HG03342 (cell line): ENCODE measurements at regions not wholly inside any gene's neighbourhood (a gene's known extent, or its start where the extent isn't known, plus 50 kb on each side); places are given as distances from the start of the nearest gene placed in this dataset.

ENCODE experiments used
- ATAC-seq: cut with Tn5 transposase; IDR thresholded peaks from one replicate; pipeline ENCODE4 v1.9.1; 2021; ENCODE audit warnings: mild to moderate bottlenecking, moderate library complexity; ENCODE audit not compliant: unreplicated experiment

DNA sequence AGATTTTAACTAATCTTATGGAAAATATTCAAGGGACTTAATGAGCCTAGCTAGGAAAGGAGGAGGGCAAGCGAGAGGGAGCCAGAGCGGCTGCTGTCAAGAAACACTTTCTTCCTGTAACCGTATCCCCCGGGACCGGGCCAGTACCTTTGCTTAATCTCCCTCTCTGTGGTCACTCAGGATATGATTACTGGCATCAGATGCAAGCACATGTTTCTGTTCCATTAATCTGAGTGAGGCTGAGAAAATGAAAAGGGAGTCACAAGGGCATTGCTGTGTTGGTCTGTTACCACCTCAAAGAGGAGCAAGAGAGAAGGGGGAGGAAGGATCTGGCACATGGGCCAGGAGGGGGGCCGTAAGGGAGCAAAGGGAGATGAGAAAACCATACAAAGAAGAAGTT lies 356.7 kb upstream of the GATB start:
- ATAC-seq, result no peak

DNA sequence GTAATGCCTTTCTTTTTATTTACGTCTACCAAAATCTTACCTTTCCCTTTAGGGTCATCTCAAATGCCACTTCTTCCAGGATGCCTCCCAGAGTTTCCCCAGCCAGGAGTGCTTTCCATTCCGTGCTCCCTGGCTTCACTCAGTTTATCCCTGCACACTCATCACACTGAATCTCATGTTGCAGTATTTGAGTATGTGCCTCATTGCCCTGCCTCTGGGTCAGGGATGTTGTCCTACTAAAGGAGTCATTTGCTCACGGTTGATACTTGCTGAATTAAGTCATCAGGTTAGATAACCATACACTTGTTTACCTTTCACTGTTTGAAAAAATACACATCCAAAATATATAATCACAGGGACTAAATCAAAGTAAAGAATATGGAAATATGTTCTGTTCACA lies 356.2 kb upstream of the GATB start:
- ATAC-seq, result no peak

DNA sequence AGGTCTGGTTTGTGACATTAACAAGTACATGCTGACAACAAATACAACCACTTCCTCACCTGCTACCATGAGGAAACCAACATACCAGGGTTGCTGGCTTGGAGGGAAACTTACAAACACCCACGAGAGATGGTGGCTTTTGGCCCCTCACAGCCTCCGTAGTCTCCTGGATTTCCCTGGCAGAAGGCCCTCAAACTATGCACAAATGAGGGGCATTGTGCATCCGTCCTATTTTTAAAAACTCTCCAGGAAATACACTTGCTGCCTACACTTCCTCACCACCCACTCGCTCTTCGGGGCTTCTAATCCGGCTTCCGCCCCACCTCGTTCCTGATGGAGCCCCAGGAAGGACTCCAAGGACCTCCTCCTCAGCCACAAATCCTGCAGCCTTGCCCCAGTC lies 355.0 kb upstream of the GATB start:
- no peak for ATAC-seq

DNA sequence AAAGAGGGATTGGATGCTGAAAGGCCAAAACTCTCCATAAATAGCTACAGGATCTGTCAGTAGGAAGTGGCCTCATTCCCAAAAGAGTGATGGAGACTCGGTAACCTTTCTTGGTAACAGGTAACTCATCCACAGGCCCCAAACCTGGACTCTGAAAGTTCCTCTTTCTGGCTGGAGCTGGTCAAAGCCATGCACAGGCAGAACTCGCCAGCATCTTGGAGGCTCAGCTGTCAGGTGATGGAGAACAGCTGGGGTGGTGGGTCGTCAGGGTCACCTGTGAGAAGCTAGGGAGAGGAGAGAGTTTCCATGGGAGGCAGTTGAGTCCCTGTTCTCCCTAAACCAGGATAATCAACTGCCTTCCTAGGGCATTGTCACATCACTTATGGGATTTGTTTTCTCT lies 354.3 kb upstream of the GATB start:
- ATAC-seq, result no peak

DNA sequence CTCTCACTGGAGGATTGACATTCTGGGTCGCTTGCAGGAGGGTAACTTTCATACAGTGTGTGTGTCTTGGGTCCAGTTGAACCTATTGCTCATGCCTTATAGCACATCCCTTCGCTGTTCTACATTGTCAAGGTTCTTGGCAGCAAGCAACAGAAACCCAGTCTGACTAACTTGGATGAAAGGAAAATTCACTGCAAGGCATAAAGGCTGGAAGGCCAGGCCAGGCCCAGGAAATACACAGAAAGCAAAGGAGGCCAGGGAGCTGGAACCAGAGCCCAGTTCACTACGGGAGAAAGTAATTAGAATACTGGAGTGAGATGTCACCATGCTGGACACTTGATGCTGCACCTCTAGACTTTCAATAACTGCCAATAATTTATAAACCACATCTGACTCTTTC lies 353.8 kb upstream of the GATB start:
- ATAC-seq, result no peak

DNA sequence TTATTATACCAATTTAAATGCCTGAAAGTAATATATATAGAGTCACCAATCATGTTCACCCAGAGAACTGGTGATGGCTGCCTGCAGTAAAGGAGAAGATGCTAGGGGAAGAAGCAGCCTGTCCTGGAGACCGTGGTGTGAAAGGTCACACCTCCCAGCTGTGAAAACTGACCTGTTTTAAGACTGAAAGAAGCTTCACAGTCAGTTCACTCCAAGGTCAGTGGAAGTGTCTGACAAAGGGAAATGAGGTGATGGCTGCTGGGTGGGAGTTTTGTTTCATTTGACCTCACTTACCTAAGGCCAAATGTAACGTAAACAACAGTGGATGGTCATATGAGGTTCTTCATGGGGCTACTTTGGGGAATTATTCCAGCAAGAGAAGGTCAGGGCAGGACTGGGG lies 352.1 kb upstream of the GATB start:
- peak; percentile 88 for ATAC-seq

DNA sequence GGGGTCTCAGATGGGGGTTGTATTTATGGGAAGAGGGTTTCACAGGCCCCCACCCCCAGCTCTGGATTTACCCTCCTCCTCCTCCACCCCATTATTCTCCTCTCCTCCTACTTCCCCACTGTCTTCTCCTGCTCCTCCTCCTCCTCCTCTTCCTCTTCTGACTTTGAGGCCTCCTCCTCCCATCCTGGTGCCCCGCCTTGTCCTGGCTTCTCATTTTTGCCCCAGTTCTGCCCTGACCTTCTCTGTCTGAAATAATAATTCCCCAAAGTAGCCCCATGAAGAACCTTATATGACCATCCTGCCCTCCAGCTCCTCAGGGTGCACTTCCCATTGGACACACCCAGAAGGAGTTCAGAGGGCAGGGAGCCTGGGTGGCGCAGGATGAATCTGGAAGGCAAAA lies 351.4 kb upstream of the GATB start:
- ATAC-seq, result no peak

DNA sequence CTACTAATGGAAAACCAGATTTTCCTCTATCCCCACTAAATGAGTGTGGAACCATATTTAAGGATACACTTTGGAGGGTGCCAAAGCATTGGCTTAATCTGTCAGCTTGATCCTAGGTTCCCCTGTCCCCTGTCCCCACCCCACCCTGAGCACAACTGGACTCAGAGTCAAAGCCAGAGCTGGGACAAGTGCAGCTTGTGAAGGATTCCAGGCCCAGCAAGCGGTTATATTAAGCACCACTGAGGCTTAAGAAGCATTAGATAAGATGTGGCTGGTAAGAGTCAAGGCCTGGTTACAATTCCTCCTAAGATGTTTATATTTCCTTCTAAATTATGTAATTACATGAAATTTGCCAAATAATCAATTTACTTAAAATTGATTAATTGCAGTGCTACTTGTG lies 350.0 kb upstream of the GATB start:
- no peak for ATAC-seq

DNA sequence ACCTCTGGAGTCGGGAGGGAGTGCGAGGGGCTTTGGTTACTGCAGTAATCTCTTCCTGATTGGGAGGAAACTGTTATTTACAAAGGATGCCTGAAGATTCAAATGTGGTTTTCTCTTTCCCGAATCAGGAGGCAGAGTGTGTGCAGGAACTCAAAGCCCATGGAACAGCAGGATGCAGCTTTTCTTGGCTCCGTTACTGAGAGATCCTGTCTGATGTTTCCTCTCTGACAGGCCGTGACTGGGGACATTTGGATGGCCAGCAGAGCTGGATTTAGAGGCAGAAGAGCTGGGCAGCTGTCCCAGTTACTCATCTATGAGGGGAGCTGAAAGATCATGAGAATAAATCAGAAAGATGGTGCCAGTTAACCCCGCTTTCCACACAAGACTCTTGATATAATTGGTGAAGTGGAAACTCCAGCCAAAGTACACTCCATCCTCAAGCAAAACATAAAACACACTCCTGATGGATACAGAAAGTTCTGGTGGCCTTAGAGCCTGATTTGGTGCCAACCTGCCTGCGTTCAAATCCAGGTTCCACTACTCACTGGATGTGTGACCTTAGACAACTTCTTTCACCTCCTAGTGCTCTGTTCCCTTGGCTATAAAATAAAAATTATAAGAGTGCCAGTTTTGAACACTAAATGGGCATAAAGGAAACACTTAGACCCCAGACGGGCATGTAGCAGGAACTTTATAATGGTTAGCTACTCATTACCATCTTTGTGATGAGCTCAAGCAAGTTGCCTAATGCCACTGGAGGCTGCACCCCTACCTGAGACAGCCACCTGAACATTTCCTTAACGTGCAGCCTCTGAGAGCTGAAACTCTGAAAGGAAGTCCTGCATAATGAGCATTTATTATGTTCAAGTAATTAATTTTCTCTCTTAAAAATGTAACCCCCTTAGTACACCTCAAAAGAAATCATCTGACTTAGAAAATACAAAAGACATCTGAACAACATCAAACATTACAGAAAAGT lies 349.0 kb upstream of the GATB start:
- no peak for ATAC-seq

DNA sequence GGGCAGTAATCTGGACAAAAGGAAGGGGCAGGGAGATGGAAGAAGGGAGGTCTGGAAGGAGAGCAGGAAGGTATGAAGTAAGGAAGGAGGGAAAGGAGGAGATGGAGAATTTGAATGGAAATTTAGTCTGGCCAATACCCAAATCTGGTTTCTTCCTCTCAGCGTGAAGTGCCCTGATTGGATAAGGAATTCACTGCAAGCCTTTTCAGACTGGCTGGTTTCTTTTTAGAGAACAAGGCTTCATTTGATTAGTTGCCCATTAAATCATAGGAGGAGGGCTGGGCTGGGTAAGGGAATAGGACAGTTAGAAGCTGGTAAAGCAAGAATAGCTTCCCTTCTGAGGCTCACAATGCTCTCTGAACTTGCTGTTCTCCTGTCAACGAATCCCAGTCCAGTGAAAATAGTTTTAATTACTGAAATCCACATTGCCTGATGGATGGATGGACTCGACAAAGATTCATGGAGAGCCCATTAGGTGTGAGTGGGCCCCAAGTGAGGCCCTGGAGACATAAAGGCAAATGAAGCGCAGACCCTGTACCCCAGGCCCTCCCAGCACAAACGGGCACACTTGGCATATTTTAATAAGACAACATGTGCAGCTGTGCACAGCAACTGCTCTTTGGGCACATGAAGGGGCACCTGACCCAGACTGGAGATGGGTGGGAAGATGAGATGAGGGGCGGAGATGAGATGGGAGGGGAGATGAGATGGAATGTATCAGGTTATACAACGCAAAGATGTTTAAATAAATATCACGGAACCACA lies 347.1 kb upstream of the GATB start:
- no peak for ATAC-seq

DNA sequence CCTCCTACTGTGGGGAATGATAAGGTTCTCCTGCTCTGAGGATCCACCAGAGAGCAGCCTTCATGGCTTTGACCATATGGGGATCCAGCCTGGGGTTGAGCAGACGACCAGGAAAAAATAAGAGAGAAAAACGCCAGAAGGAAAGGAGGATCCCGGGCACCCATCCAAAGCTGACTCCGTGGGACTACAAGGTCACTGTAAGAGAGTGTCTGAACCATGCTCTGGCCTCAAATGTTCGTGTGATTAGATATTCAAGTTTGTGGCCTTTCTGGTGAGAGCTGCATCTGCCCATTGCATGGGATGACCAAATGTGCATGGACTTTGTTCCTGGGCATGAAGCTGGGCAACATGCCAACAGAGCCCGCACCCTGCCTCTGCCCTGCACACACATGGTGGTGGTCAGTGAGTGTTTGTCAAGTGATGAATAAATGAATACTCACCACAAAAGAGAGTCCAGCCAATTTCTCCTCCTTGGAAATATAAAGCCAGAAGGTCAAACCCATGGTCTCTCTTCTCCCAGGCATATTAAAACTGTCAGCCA lies 346.0 kb upstream of the GATB start:
- no peak for ATAC-seq

DNA sequence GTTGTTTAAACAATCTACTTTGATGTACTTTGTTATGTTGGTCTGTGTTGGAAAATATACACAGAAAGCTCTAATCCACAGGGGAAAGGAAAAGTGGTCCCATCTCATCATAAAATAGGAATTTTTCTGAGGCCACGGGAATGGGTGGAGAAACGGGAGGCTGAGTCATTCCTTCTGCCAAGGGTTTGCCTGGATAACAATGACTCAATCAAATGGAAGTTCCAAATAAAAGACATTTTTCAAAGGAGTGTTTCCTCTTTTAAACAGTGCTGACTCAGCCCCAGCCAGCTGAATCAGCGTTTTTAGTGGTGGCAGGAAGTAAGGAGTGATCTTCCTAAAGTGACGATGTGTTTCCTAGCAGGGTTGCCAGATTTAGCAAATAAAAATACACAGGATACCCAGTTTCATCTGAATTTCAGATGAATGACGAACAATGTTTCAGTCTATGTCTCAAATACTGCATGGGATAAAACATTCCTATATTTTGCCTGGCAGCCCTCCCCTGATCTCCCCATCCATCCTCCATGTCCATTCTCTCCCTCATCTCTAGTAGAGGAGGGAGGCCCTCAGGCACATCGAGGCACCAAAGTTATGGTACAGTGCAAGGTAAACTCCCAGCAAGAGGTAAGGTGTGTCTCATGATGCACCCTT lies 345.4 kb upstream of the GATB start:
- no peak for ATAC-seq

DNA sequence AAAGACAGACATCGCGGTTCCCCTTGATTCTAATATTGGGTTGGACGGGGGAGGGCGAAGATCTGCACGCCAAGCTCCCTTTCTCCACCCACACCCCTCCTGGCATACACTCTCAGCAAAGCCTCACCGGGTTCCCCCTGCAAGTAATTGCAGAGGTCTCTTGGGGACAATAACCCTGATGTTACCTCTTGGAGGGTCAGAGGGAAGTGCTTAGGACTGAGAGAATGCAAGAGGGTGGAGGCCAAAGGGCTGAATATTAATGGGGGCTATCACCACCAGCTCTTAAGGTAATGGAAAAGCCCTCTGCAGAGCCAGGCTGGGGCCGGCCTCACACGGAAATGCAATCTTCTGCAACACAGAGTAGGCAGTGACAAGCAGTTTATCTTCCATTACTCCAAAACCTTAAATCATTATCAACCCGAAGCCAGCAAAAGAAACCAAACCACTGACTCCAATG lies 344.1 kb upstream of the GATB start:
- ATAC-seq, result no peak

DNA sequence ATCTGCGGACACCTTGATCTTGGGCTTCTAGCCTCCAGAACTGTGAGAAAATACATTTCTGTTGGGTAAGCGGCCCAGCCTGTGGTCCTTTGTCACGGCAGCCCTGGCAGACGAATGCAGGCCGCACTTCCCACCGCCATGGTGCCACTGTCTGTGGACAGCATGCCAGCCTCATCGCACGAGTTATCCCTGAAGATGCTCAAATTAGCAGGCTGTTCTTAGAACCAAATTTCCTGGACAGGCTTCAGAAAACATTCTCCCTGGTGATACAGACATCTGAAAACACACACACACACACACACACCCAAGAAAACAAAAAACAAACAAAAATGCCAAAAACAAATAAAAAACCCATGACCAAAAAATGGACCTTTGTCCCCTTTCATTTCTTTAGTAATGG lies 343.5 kb upstream of the GATB start:
- no peak for ATAC-seq

DNA sequence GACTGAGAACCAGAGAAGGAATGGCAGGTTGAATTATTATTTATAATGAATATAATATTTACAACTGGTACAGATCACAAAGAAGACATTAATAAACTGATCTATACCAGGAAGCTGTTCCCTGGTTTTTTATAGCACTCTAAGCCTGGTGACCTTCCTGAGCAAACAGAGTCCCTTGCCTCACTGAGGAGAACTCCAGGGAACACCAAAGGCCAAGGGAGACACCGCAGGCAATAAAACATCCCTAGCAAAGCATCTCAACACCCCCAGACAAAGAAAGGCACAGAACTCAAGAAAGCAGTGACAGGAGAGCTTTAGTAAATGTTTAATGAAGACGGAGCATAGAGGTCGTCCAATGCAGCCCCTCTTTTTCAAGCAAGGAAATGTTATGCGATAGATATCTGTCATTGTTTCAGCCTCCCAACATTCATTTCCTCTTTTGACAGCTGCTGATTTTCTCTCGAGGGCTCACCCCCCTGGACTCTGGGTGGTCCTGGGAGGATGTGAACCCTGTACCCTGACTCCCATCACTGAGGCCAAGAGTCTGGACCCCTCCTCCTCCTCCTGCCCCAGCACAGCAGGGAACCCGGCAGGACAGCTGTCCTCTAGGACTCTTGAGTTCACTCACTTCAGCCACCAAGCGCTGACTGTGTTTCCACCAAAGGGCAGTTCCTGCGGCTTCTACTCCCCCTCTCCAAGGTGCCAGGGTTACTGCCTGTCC lies 342.5 kb upstream of the GATB start:
- ATAC-seq, result no peak

DNA sequence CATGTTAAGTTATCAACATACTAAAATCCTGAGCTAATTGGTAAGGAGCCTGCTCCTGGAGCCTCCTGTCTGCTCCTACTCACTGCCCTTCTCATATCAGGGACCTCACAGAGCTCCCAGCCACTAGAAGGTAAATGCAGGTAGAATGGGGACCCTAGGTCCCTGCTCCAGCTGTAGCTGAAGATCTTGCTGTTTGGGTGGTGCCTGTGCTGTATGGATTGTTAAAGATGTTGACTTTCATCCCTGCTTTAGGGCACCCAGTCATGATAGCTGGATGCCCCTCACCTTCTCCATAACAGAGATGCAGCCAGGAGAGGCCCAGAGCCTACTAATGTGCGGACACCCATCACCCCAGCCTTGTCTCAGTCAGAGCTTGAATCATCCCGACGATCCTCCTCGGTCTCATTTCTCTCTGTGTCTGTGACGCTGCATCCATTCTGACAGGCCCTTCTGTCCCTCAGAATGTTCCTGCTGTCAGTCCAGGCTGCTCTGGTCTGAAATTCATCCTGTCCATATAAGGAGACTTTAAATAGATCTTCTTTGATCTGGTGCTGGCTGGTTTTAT lies 341.7 kb upstream of the GATB start:
- ATAC-seq, result no peak

DNA sequence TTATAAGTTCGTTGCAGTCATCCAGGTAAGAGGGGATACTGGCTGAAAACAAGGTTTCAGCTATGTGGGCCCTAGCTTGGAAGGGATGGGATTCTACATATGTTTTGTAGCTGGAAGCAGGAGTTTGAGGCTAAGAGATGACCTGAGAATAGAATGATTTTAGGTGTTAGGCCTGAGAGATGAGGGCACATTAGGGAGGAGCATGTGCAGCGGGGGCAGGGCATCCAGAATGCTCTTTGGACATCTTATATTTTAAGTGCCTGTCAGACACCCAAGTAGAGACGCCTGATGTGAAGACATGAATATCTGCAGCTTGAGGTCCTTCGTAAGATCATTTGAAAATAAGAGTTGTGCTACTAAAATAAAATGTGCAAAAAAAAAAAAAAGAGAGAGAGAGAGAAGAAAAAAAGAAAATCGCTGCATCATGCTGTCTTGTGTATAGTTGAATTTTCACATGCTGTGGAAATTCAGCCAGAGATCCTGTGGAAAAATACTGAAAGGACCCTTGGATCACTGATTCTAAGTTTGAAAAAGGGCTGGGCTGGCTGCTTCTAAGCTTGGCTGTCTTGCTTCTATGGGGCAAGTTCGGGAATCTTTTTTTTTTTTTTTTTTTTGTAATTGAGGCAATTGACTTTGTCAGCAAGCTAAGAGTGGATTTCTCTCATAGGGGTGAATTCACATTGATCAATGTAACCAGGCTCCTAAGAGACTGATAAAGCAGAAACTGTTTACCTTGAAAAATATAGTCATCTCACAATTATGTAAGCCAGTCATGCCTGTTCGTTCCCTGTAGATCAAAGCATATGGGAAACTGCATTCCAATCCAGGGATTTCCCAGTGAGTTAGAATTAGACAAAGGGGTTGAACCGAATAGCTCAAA lies 341.0 kb upstream of the GATB start:
- ATAC-seq, result no peak

DNA sequence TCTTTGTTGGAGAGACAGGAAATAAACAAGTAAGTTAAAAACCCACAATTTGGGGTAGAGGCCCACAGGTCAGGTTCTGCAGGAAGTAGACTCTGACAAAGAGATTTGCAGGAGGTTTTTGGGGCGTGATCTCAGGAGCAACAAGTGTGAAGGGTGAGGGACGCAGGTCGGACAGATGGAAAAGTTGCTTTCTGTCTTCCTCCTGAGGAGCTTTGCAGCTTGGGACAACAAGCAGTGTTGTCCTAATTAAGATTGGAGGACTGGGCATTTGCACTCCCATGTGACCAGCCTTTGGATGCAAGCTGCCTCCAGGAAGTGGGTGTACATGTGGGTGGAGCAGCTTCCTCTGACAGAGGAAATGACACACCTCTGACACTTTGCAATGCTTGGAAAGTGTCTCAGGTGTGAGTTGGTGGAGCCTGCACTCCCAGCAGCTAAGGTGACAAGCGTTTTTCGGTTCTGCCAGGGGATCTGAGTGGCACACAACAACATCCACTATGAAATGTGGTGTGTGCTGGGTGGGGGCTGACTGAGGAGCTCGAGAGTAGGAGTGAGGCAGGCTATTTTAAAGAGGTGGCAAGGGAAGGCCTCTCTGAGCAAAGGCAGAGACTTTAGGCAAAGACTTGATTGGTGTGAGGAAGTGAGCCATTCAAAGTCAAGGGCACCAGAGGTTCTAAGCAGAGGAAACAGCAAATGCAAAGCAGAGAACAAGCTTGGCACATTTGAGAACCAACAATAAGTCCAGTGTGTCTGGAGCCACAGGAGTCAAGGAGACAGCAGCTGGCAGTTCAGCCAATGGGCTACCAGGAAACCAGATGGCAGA lies 339.8 kb upstream of the GATB start:
- no peak for ATAC-seq
